ENCODE measurements at regions not wholly inside any gene's neighbourhood (a gene's known extent, or its start where the extent isn't known, plus 50 kb on each side); places are given as distances from the start of the nearest gene placed in this dataset.
A peak's percentile ranks its signal among the peaks of the same experiment; 100 is the strongest.

GRCh38 chr5:164048359-164048926 is 543.0 kb downstream of the MAT2B start:
- peak; percentile 76 for TF ChIP-seq CTCF (IDR thresholded peaks at IDR 0.05)

- TF ChIP-seq CTCF (IDR thresholded peaks at IDR 0.05) = no peak
These were observed 546.3 kb downstream of the MAT2B start for GRCh38 chr5:164051745-164052144.

- TF ChIP-seq CTCF (IDR thresholded peaks at IDR 0.05) = no peak
These were observed 547.2 kb downstream of the MAT2B start for GRCh38 chr5:164052536-164053093.

GRCh38 chr5:164053123-164053522 is 547.7 kb downstream of the MAT2B start:
- no peak for TF ChIP-seq CTCF (IDR thresholded peaks at IDR 0.05)

- no peak for TF ChIP-seq CTCF (IDR thresholded peaks at IDR 0.05)
These were observed 549.0 kb downstream of the MAT2B start for GRCh38 chr5:164054461-164054860.

GRCh38 chr5:164057121-164057520 is 551.7 kb downstream of the MAT2B start:
- TF ChIP-seq CTCF (IDR thresholded peaks at IDR 0.05) = no peak

GRCh38 chr5:164058621-164059020 is 553.2 kb downstream of the MAT2B start:
- TF ChIP-seq CTCF (IDR thresholded peaks at IDR 0.05) = no peak

- TF ChIP-seq CTCF (IDR thresholded peaks at IDR 0.05) = no peak
These were observed 554.1 kb downstream of the MAT2B start for GRCh38 chr5:164059471-164059870.

Data from LNCAP (cell line).